Mesothelial cell of epicardium (in vitro differentiated cells): ENCODE measurements at regions not wholly inside any gene's neighbourhood (a gene's known extent, or its start where the extent isn't known, plus 50 kb on each side); places are given as distances from the start of the nearest gene placed in this dataset.

Experiments used
- DNase-seq, 2 experiments: peaks; one replicate each; pipeline ENCODE4 v3.0.0; 2021; ENCODE audit warnings: low spot score in 2 of 2; ENCODE audit not compliant: unreplicated experiment in 2 of 2
- H3K27ac Mint-ChIP-seq: 2 replicates; pipeline ENCODE4 v1.8.0; 2021; ENCODE audit warnings: mixed read lengths
- H3K27me3 Mint-ChIP-seq: 2 replicates; pipeline ENCODE4 v1.8.0; 2021; ENCODE audit warnings: low read depth, mixed read lengths
- H3K36me3 Mint-ChIP-seq: 2 replicates; pipeline ENCODE4 v1.8.0; 2021; ENCODE audit warnings: mixed read lengths
- H3K4me1 Mint-ChIP-seq: 2 replicates; pipeline ENCODE4 v1.8.0; 2021; ENCODE audit warnings: mixed read lengths
- H3K4me3 Mint-ChIP-seq: 2 replicates; pipeline ENCODE4 v1.8.0; 2021; ENCODE audit warnings: mild to moderate bottlenecking, moderate library complexity, mixed read lengths
- H3K9me3 Mint-ChIP-seq: 2 replicates; pipeline ENCODE4 v1.8.0; 2021; ENCODE audit warnings: mixed read lengths
- TF ChIP-seq, protein P1 (sequence below): fragments of 200-600 bp; sonication (generic); IDR thresholded peaks from one replicate; pipeline ENCODE4 v1.5.0; 2021; ENCODE audit warnings: antibody characterized with exemption; ENCODE audit not compliant: unreplicated experiment

DNA sequence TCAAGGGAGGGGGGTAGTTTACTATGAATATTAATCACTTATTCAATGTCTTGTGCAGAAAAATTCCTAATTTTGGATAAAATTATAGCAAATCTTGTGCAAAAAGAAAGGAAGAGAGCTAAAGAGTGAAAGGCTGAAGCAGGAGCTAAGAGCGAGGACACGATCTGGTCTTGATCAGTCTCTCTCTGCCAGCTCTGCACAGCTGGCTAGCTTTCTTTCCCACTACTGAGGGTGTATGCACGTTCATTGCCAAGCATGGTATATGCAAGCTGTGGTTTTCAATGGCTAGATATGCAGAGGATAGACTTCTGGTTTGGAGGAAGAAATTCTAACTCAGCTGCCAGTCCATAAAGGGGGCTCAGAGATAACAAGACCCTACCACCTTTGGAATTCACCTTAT is 297.3 kb downstream of the CYRIA start:
- Mint-ChIP-seq H3K4me3 (no peak overlapping the region), H3K36me3 (peaks cover 2% of the 10 kb centered on the region)
- no peak for DNase-seq

DNA sequence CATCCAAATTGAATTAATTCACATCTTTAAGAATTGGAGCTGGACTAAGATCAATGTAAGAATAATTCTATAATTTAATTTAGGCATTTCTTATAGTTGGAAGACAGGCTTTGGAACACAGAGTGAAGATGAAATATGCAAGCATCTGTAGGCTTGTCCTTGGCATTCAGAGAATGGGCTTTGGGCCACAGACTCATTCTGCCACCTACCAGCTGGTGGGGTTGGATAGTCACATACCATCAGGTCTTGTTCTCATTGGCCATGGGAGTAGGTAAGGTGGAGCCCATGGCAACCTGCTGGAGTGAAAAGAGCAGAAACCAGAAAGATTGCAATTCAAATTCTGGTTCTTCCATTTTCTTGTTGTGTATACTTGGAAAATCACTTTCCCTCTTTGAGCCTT is 300.3 kb downstream of the CYRIA start:
- Mint-ChIP-seq H3K36me3 (no peaks in the 10 kb centered on the region), H3K27me3 (no peaks in the 10 kb centered on the region), H3K4me3 (no peak overlapping the region), H3K4me1 (peaks cover 3% of the 10 kb centered on the region), H3K9me3 (no peaks in the 10 kb centered on the region), H3K27ac (no peak overlapping the region)
- TF ChIP-seq, protein P1, sequence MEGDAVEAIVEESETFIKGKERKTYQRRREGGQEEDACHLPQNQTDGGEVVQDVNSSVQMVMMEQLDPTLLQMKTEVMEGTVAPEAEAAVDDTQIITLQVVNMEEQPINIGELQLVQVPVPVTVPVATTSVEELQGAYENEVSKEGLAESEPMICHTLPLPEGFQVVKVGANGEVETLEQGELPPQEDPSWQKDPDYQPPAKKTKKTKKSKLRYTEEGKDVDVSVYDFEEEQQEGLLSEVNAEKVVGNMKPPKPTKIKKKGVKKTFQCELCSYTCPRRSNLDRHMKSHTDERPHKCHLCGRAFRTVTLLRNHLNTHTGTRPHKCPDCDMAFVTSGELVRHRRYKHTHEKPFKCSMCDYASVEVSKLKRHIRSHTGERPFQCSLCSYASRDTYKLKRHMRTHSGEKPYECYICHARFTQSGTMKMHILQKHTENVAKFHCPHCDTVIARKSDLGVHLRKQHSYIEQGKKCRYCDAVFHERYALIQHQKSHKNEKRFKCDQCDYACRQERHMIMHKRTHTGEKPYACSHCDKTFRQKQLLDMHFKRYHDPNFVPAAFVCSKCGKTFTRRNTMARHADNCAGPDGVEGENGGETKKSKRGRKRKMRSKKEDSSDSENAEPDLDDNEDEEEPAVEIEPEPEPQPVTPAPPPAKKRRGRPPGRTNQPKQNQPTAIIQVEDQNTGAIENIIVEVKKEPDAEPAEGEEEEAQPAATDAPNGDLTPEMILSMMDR = no peak
- no peak for DNase-seq

More for the DNA sequence above, 297.3 kb downstream of the CYRIA start:
- H3K27ac Mint-ChIP-seq = no peak overlapping the region
- H3K9me3 Mint-ChIP-seq = peaks cover 14% of the 10 kb centered on the region
- TF ChIP-seq, protein P1 = no peak
- no peaks in the 10 kb centered on the region for H3K4me1 Mint-ChIP-seq
- no peaks in the 10 kb centered on the region for H3K27me3 Mint-ChIP-seq

DNA sequence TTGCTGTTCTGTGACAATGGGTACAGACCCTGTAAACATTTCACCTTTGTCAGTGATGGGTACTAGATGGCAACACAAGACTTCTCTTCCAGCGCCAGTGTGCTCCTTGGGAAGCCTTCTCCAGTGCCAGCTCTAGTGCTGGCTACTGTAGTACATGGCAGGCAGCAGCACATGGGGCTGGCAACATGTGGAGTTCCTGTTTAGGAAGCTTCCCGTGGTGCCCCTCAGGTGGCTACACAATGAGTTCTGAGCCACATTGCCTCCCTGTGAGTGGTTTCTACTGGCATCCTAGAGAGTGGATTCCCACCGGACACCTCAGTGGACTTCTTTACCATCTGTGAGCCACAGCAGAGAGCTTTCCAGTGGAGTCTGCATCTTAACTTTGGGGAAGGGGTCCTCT is 302.1 kb downstream of the CYRIA start:
- peaks cover 9% of the 10 kb centered on the region for H3K9me3 Mint-ChIP-seq
- no peaks in the 10 kb centered on the region for H3K27me3 Mint-ChIP-seq
- peaks cover 3% of the 10 kb centered on the region for H3K4me1 Mint-ChIP-seq
- DNase-seq = no peak
- no peak overlapping the region for H3K27ac Mint-ChIP-seq
- H3K4me3 Mint-ChIP-seq = no peak overlapping the region
- TF ChIP-seq, protein P1 = no peak
- peaks cover 3% of the 10 kb centered on the region for H3K36me3 Mint-ChIP-seq

DNA sequence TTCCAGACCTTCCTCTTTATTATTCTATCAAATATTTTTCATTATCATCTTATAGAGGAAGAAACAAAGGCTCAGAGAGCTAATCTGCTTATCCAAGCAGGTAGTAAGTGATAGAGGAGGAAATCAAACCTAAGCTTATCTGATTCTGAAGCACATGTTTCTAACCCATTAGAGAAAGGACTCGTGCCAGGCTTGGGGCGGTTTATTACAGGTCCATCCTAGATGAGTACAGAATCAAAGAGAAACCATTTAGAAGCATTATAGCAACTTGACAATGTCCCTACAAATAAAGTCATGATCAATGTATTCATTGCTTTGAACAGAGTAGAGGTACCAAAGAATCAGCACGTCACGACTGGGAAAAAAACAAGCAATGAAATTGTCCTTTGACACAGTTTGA is 303.0 kb downstream of the CYRIA start:
- Mint-ChIP-seq H3K36me3 (peaks cover 3% of the 10 kb centered on the region), H3K27ac (no peak overlapping the region), H3K4me1 (peaks cover 3% of the 10 kb centered on the region), H3K27me3 (no peaks in the 10 kb centered on the region), H3K4me3 (no peak overlapping the region), H3K9me3 (peaks cover 9% of the 10 kb centered on the region)
- TF ChIP-seq, protein P1 = no peak
- no peak for DNase-seq

DNA sequence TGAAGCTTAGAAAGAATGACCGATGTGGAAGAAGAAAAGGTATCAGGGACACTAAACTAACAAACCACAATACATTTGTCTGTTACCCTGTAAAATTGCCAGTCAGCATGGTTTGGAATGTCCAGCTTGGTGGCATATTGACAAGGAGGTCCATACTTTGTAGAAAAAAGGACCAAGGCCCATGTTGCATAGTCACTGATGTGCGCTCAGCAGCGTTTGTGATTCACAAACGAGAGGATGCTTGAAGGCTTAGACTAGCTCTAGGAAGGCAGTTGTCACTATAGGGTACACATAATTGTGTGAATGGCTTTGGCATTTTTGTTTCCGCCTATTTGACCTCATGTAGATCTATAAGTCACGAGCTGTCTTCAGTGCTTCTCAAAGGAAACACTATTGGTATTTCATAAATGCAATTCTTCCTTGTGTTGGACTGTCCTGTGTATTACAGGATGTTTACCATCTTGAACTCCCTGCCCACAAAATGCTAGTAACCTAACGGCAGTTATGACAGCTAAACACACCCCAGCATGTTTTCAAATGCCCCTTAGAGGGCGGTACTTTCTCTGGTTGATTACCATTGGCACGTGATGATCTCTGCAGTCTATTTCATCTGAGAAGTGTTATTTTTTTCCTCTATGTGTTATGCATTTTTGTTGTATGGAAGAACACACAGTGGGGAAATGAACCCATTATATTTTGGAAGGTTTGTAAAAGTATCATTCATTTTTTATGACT is 304.2 kb downstream of the CYRIA start:
- Mint-ChIP-seq H3K27me3 (no peaks in the 10 kb centered on the region), H3K27ac (peak overlapping the region; percentile 37), H3K4me1 (peaks cover 3% of the 10 kb centered on the region), H3K4me3 (no peak overlapping the region), H3K36me3 (peaks cover 3% of the 10 kb centered on the region), H3K9me3 (peaks cover 9% of the 10 kb centered on the region)
- DNase-seq = no peak
- TF ChIP-seq, protein P1 = no peak

DNA sequence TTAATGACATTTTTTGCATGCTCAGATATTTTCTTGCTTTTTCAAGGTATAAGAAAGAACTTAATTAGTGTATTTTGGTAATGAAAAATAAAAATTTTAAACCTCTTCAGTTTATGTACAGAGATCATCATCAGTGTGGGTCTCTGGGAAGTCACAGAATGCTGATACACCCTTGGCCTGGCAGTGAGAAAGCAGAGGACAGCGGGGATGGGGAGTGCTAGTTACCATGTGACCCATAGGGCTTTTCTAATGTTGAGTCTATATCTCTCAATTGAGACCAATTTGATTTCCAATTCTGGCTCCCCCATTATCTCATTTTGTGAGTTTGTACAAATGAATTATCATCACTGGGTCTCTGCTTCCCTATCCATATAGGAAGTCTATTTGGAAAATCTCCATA is 305.7 kb downstream of the CYRIA start:
- Mint-ChIP-seq H3K4me3 (no peak overlapping the region), H3K27ac (no peak overlapping the region), H3K4me1 (peaks cover 3% of the 10 kb centered on the region), H3K9me3 (peaks cover 16% of the 10 kb centered on the region), H3K27me3 (no peaks in the 10 kb centered on the region), H3K36me3 (peaks cover 3% of the 10 kb centered on the region)
- TF ChIP-seq, protein P1 = no peak
- DNase-seq = no peak
